ENCODE measurements at regions not wholly inside any gene's neighbourhood (a gene's known extent, or its start where the extent isn't known, plus 50 kb on each side); places are given as distances from the start of the nearest gene placed in this dataset.

GRCh38 chr2:37833423-37833822, 91.7 kb upstream of the RMDN2 start:
- Histone ChIP-seq H3F3A (ENCODE audit: low read depth) (no peaks in the 10 kb centered on the region), H3K79me2 (ENCODE audit: insufficient read depth, low read length) (no peaks in the 10 kb centered on the region), H3K36me3 (ENCODE audit: insufficient read depth, low read length) (no peaks in the 10 kb centered on the region), H3K4me3 (ENCODE audit: low read length, poor library complexity, severe bottlenecking) (no peak overlapping the region), H4K20me1 (ENCODE audit: insufficient read depth, low read length, poor library complexity, severe bottlenecking) (no peaks in the 10 kb centered on the region), H3K9ac (ENCODE audit: low read depth, low read length, poor library complexity, severe bottlenecking) (no peak overlapping the region), H3K4me2 (ENCODE audit: low read depth, low read length, poor library complexity, severe bottlenecking) (no peak overlapping the region), H3K9me2 (replicated peaks; ENCODE audit: low read depth, low read length) (no peaks in the 10 kb centered on the region), H2AFZ (ENCODE audit: low read length) (no peak overlapping the region), H3K27me3 (ENCODE audit: insufficient read depth, low read length, poor library complexity, severe bottlenecking) (no peaks in the 10 kb centered on the region), H3K4me1 (ENCODE audit: insufficient read depth, low read length, poor library complexity, severe bottlenecking) (peaks cover 48% of the 10 kb centered on the region), H3K9me3 (ENCODE audit: insufficient read depth, low read depth, low read length) (no peaks in the 10 kb centered on the region)
- TF ChIP-seq, protein P1, sequence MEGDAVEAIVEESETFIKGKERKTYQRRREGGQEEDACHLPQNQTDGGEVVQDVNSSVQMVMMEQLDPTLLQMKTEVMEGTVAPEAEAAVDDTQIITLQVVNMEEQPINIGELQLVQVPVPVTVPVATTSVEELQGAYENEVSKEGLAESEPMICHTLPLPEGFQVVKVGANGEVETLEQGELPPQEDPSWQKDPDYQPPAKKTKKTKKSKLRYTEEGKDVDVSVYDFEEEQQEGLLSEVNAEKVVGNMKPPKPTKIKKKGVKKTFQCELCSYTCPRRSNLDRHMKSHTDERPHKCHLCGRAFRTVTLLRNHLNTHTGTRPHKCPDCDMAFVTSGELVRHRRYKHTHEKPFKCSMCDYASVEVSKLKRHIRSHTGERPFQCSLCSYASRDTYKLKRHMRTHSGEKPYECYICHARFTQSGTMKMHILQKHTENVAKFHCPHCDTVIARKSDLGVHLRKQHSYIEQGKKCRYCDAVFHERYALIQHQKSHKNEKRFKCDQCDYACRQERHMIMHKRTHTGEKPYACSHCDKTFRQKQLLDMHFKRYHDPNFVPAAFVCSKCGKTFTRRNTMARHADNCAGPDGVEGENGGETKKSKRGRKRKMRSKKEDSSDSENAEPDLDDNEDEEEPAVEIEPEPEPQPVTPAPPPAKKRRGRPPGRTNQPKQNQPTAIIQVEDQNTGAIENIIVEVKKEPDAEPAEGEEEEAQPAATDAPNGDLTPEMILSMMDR (conservative IDR thresholded peaks at IDR 0.05; ENCODE audit: low read length): no peak
- TF ChIP-seq EZH2phosphoT487 (IDR thresholded peaks at IDR 0.05; ENCODE audit: borderline replicate concordance): no peak

DNA sequence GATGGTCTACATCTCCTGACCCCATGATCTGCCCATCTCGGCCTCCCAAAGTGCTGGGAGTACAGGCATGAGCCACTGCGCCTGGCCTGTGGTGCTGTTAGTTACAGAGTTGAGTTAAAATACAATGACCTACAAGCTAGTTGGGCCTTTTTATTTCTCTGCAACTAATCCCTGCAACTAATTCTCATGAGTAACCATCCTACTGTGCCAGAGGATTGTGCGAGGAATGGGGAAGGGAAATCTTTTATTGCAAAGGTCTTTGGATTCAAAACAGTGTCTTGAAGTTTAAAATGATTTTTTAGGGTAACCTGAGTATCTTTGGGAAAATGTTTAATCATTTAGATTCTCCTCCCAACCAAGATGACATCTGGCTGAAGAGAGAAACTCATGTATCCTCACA, 88.8 kb upstream of the RMDN2 start:
- no peak for TF ChIP-seq EZH2phosphoT487 (IDR thresholded peaks at IDR 0.05; ENCODE audit: borderline replicate concordance)
- TF ChIP-seq, protein P1 (conservative IDR thresholded peaks at IDR 0.05; ENCODE audit: low read length): no peak
- Histone ChIP-seq H4K20me1 (ENCODE audit: insufficient read depth, low read length, poor library complexity, severe bottlenecking) (no peaks in the 10 kb centered on the region), H3K9ac (ENCODE audit: low read depth, low read length, poor library complexity, severe bottlenecking) (no peak overlapping the region), H3K27me3 (ENCODE audit: insufficient read depth, low read length, poor library complexity, severe bottlenecking) (no peaks in the 10 kb centered on the region), H3K36me3 (ENCODE audit: insufficient read depth, low read length) (no peaks in the 10 kb centered on the region), H3K4me3 (ENCODE audit: low read length, poor library complexity, severe bottlenecking) (no peak overlapping the region), H3K4me1 (ENCODE audit: insufficient read depth, low read length, poor library complexity, severe bottlenecking) (peaks cover 22% of the 10 kb centered on the region), H3K4me2 (ENCODE audit: low read depth, low read length, poor library complexity, severe bottlenecking) (no peak overlapping the region), H3K9me3 (ENCODE audit: insufficient read depth, low read depth, low read length) (no peaks in the 10 kb centered on the region), H2AFZ (ENCODE audit: low read length) (no peak overlapping the region), H3K79me2 (ENCODE audit: insufficient read depth, low read length) (no peaks in the 10 kb centered on the region), H3K9me2 (replicated peaks; ENCODE audit: low read depth, low read length) (no peaks in the 10 kb centered on the region), H3F3A (ENCODE audit: low read depth) (no peaks in the 10 kb centered on the region)

GRCh38 chr2:37836711-37837110, 88.4 kb upstream of the RMDN2 start:
- H3K4me3 ChIP-seq (ENCODE audit: low read length, poor library complexity, severe bottlenecking): no peak overlapping the region
- H3K36me3 ChIP-seq (ENCODE audit: insufficient read depth, low read length): no peaks in the 10 kb centered on the region
- no peaks in the 10 kb centered on the region for H3K79me2 ChIP-seq (ENCODE audit: insufficient read depth, low read length)
- no peaks in the 10 kb centered on the region for H3F3A ChIP-seq (ENCODE audit: low read depth)
- H3K9me3 ChIP-seq (ENCODE audit: insufficient read depth, low read depth, low read length): no peaks in the 10 kb centered on the region
- H3K4me1 ChIP-seq (ENCODE audit: insufficient read depth, low read length, poor library complexity, severe bottlenecking): peaks cover 17% of the 10 kb centered on the region
- no peaks in the 10 kb centered on the region for H3K27me3 ChIP-seq (ENCODE audit: insufficient read depth, low read length, poor library complexity, severe bottlenecking)
- TF ChIP-seq, protein P1 (conservative IDR thresholded peaks at IDR 0.05; ENCODE audit: low read length): no peak
- no peak for TF ChIP-seq EZH2phosphoT487 (IDR thresholded peaks at IDR 0.05; ENCODE audit: borderline replicate concordance)
- H3K4me2 ChIP-seq (ENCODE audit: low read depth, low read length, poor library complexity, severe bottlenecking): no peak overlapping the region
- no peak overlapping the region for H2AFZ ChIP-seq (ENCODE audit: low read length)
- H3K9ac ChIP-seq (ENCODE audit: low read depth, low read length, poor library complexity, severe bottlenecking): no peak overlapping the region
- H4K20me1 ChIP-seq (ENCODE audit: insufficient read depth, low read length, poor library complexity, severe bottlenecking): no peaks in the 10 kb centered on the region
- no peaks in the 10 kb centered on the region for H3K9me2 ChIP-seq (replicated peaks; ENCODE audit: low read depth, low read length)

Data from Loucy (cell line).